ENCODE measurements at regions not wholly inside any gene's neighbourhood (a gene's known extent, or its start where the extent isn't known, plus 50 kb on each side); places are given as distances from the start of the nearest gene placed in this dataset.

- no peak for DNase-seq
Observed at GRCh38 chr12:130079279-130079678, 83.0 kb upstream of the FZD10 start.

GRCh38 chr12:130080205-130080604, 82.1 kb upstream of the FZD10 start:
- TF ChIP-seq, protein P1, sequence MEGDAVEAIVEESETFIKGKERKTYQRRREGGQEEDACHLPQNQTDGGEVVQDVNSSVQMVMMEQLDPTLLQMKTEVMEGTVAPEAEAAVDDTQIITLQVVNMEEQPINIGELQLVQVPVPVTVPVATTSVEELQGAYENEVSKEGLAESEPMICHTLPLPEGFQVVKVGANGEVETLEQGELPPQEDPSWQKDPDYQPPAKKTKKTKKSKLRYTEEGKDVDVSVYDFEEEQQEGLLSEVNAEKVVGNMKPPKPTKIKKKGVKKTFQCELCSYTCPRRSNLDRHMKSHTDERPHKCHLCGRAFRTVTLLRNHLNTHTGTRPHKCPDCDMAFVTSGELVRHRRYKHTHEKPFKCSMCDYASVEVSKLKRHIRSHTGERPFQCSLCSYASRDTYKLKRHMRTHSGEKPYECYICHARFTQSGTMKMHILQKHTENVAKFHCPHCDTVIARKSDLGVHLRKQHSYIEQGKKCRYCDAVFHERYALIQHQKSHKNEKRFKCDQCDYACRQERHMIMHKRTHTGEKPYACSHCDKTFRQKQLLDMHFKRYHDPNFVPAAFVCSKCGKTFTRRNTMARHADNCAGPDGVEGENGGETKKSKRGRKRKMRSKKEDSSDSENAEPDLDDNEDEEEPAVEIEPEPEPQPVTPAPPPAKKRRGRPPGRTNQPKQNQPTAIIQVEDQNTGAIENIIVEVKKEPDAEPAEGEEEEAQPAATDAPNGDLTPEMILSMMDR (IDR thresholded peaks at IDR 0.05; ENCODE audit: borderline replicate concordance), result no peak
- DNase-seq, result no peak
- Histone ChIP-seq H3K27me3 (ENCODE audit: low read depth) (peaks cover 83% of the 10 kb centered on the region), H3K4me3 (no peak overlapping the region), H3K27ac (replicated peaks) (no peak overlapping the region), H3K36me3 (no peaks in the 10 kb centered on the region), H3K9me3 (replicated peaks) (peaks cover 24% of the 10 kb centered on the region), H3K4me1 (no peaks in the 10 kb centered on the region)
- intact Hi-C loops (cut with micrococcal nuclease), result no loop called here

More at GRCh38 chr12:130079279-130079678, 83.0 kb upstream of the FZD10 start:
- H3K4me1 ChIP-seq, result no peaks in the 10 kb centered on the region
- no peak overlapping the region for H3K4me3 ChIP-seq
- H3K9me3 ChIP-seq (replicated peaks), result peaks cover 24% of the 10 kb centered on the region
- H3K27me3 ChIP-seq (ENCODE audit: low read depth), result peaks cover 81% of the 10 kb centered on the region
- TF ChIP-seq, protein P1 (IDR thresholded peaks at IDR 0.05; ENCODE audit: borderline replicate concordance), result no peak
- H3K36me3 ChIP-seq, result no peaks in the 10 kb centered on the region
- H3K27ac ChIP-seq (replicated peaks), result no peak overlapping the region
- intact Hi-C loops (cut with micrococcal nuclease), result no loop called here

DNA sequence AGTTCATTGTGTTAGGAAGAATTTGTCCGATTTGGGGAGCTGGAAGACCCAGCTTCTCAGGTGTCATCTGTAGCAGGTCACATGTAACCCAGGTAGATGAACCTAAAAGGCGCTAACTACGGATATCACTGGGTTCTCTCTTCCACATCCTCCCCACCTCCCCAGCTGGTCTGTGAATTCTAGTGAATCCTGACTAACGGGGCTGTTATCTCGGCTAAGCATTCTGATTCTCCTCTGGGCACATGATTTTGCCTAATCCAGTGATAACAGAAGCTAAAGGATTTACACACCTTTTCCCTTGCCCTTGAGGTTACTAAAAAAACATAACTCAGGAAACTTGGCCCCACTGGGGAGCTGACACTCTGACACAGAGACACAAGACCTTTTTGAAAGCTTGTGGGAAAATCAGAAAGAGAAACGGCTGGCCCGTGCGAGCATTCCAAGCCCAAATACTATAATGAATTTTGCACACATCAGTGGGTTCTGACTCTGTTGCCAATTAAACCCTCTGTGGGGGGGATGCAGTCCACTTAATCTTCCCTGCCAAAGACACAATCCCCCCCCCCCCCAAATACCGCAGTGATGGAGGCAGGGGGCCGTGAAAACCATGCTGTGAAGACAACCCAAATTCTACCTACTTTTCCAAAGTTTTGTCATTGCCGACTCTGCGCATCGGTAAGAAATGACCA, 81.0 kb upstream of the FZD10 start:
- TF ChIP-seq, protein P1 (IDR thresholded peaks at IDR 0.05; ENCODE audit: borderline replicate concordance), result no peak
- intact Hi-C loops (cut with micrococcal nuclease), result no loop called here
- Histone ChIP-seq H3K9me3 (replicated peaks) (peaks cover 23% of the 10 kb centered on the region), H3K36me3 (no peaks in the 10 kb centered on the region), H3K27me3 (ENCODE audit: low read depth) (peaks cover 89% of the 10 kb centered on the region), H3K4me1 (no peaks in the 10 kb centered on the region), H3K27ac (replicated peaks) (no peak overlapping the region), H3K4me3 (no peak overlapping the region)
- no peak for DNase-seq

GRCh38 chr12:130083002-130083401, 79.3 kb upstream of the FZD10 start:
- no peak overlapping the region for H3K27ac ChIP-seq (replicated peaks)
- no peaks in the 10 kb centered on the region for H3K36me3 ChIP-seq
- peaks cover 95% of the 10 kb centered on the region for H3K27me3 ChIP-seq (ENCODE audit: low read depth)
- peaks cover 7% of the 10 kb centered on the region for H3K9me3 ChIP-seq (replicated peaks)
- intact Hi-C loops (cut with micrococcal nuclease), result no loop called here
- TF ChIP-seq, protein P1 (IDR thresholded peaks at IDR 0.05; ENCODE audit: borderline replicate concordance), result no peak
- H3K4me1 ChIP-seq, result peaks cover 5% of the 10 kb centered on the region
- no peak for DNase-seq
- no peak overlapping the region for H3K4me3 ChIP-seq

DNA sequence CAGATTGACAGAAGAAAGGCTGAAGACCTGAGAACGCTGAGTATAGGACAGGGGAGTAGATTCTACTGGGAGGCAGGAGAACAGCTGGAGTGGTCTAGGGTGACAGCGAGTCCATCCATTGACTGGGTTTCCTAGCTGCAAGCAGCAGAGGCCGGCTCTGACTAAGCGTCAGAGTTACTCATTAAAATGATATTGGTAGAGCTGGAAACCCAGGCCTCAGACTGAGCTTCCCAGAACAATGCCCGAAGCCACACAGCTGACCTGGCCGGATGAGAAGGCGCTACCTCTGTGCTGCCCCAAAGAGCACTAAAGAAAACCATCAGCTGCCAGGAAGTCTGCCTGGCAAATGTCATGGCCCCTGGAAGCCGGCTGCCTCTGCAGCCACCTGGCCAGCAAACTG, 78.5 kb upstream of the FZD10 start:
- no peaks in the 10 kb centered on the region for H3K36me3 ChIP-seq
- TF ChIP-seq, protein P1 (IDR thresholded peaks at IDR 0.05; ENCODE audit: borderline replicate concordance), result no peak
- peaks cover 5% of the 10 kb centered on the region for H3K4me1 ChIP-seq
- H3K4me3 ChIP-seq, result no peak overlapping the region
- H3K9me3 ChIP-seq (replicated peaks), result peaks cover 6% of the 10 kb centered on the region
- intact Hi-C loops (cut with micrococcal nuclease), result no loop called here
- H3K27me3 ChIP-seq (ENCODE audit: low read depth), result peaks cover 92% of the 10 kb centered on the region
- no peak for DNase-seq
- no peak overlapping the region for H3K27ac ChIP-seq (replicated peaks)
